ENCODE measurements at regions not wholly inside any gene's neighbourhood (a gene's known extent, or its start where the extent isn't known, plus 50 kb on each side); places are given as distances from the start of the nearest gene placed in this dataset.
"Not testable (repeated sequence)": the region's sequence is repeated elsewhere in the genome, so short reads cannot be mapped to it uniquely, and the experiment has no call there.

DNA sequence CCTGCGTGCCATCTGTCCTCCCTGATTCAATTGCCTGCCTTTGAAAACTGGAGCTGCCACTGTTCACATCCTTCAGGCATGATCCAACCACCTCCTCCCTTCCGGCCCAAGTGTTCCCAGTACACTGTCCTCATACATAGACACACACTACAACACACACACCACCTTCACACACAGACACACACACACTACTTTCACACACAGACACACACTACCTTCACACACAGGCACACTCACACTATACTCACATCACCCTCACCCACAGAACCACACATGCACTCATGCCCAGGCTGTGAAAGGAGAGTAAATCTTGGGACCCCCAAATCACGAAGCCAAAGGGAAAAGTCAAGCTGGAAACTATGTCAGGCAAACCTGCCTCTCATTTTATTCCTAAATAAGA is 109.4 kb upstream of the MYLIP start:
- TF ChIP-seq, protein P1, sequence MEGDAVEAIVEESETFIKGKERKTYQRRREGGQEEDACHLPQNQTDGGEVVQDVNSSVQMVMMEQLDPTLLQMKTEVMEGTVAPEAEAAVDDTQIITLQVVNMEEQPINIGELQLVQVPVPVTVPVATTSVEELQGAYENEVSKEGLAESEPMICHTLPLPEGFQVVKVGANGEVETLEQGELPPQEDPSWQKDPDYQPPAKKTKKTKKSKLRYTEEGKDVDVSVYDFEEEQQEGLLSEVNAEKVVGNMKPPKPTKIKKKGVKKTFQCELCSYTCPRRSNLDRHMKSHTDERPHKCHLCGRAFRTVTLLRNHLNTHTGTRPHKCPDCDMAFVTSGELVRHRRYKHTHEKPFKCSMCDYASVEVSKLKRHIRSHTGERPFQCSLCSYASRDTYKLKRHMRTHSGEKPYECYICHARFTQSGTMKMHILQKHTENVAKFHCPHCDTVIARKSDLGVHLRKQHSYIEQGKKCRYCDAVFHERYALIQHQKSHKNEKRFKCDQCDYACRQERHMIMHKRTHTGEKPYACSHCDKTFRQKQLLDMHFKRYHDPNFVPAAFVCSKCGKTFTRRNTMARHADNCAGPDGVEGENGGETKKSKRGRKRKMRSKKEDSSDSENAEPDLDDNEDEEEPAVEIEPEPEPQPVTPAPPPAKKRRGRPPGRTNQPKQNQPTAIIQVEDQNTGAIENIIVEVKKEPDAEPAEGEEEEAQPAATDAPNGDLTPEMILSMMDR (conservative IDR thresholded peaks at IDR 0.05): no peak

DNA sequence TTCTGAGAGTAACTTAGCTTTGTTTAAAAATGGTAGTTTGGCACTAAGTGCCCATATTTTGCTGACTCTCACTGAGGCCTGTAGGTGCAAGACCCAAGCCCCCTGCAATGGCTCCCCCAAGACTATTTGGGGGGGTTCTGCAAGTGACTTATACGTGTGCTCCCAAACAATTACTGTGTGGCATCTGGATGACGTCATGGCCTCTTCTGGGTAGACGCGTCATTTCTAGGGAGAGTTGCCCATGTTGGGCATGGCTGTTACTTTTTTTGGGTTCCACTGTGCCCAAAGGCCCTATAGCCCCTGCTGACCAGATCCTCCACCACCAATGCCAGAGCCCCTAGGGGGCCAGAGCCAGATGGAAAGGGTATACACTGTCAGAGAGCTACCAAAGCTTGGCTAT is 110.3 kb upstream of the MYLIP start:
- TF ChIP-seq, protein P1 (conservative IDR thresholded peaks at IDR 0.05): no peak
- no peak overlapping the region for H3K27ac ChIP-seq

More for the DNA sequence above, 109.4 kb upstream of the MYLIP start:
- H3K27ac ChIP-seq: no peak overlapping the region

- not testable (repeated sequence) for H3K27ac ChIP-seq
These were observed 114.6 kb upstream of the MYLIP start for GRCh38 chr6:16014325-16014724.

GRCh38 chr6:16007146-16007545 is 121.7 kb upstream of the MYLIP start:
- TF ChIP-seq, protein P1 (conservative IDR thresholded peaks at IDR 0.05): no peak
- no peak overlapping the region for H3K27ac ChIP-seq

DNA sequence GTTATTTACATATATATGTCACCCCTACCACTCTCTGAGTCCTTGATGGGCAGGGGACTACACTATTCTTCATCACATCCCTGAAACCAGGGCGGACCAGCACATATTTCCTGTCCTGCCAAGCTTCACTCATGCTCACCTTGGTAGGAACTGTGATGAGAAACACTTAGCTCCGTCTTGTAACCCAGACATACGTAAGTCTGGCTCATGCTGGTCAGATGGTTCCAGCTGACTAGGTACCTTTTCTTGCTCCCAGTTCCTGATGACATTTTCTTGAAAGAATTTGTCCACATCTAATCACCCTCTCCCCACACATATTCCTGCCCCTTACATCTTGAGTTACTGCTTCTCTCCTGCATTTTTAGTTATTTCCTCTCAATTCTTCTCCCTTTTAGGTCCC is 122.2 kb upstream of the MYLIP start:
- no peak overlapping the region for H3K27ac ChIP-seq
- TF ChIP-seq, protein P1 (conservative IDR thresholded peaks at IDR 0.05): no peak

DNA sequence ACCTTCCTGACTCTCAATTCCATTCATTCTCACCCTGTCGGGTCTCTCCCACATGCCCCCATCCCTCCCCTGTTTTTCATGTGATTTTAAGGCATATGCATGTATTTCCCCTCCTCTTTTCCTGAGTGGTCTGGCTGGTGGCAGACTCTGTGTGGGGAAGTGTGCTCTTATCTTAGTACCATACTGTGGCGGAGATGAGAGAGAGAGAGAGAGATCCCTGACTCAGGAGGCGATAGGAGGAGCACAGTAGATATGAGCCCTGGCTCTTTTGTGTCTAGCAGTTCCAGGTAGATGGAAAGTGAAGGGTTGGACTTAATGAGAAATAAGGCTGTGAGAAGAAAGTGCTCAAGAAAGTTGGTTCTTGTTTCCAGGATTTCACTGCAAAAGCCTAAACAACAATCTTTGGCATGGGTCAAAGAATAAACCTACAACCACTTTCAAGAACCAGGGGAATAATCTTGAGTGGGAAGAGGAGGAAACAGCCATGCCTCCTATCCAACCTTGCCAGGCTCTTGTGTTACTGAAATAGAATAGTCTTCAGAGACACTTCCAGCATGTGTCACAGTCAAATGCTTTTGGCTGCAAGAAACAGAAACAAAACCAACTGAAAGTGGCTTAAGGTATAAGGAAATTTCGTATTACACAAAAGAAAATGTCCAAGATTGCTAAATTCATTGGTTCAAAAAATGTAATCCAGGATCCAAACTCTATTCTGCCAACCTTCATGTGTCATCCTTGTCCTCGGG is 123.8 kb upstream of the MYLIP start:
- TF ChIP-seq, protein P1 (conservative IDR thresholded peaks at IDR 0.05): no peak
- H3K27ac ChIP-seq: no peak overlapping the region

DNA sequence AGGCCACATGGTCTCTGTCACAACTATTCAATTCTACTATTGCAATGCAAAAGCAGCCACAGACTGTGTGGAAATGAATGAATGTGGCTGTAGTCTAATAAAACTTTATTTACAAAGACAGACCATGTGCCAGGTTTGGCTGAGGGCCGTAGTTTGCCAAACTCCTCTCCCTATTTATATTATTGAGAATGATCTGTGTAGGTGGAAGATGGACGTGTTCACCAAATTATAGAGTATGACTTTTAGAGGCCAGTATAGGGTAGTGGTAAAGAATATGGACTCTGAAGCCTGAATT is 125.7 kb upstream of the MYLIP start:
- TF ChIP-seq, protein P1 (conservative IDR thresholded peaks at IDR 0.05): no peak
- no peak overlapping the region for H3K27ac ChIP-seq

DNA sequence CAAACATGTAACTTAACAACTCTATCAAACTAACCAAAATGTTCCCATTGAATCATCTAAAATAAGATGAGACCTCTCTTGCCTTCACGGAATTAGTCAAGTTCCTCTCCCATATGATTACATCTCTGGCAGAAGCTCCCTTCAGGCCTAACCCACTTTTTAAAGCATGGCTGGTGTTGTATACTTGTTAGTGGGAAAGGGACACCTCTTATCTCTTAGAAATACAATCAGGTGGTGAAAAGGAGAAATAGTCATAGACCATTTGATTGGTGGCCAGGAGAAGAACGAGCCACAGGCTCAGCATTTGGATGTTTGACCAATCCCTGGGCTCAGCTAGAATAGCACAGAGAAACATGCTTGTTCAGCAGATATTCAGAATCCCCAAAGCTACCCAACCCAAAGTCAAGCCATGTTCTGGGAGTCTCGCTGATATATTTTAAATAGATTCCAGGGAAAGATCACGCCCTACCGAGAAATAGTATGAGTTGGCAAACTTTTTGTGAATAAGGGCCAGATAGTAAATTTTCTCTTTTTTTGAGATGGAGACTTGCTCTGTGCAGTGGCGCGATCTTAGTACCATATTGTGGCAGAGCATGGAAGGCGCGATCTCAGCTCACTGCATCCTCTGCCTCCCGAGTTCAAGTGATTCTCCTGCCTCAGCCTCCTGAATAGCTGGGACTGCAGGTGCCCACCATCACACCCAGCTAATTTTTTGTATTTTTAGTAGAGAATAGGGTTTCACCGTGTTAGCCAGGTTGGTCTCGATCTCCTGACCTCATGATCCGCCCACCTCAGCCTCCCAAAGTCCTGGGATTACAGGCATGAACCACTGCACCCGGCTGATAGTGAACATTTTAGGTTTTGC is 126.3 kb upstream of the MYLIP start:
- TF ChIP-seq, protein P1 (conservative IDR thresholded peaks at IDR 0.05): no peak

More for the DNA sequence above, 126.3 kb upstream of the MYLIP start:
- no peak overlapping the region for H3K27ac ChIP-seq
